ENCODE measurements at regions not wholly inside any gene's neighbourhood (a gene's known extent, or its start where the extent isn't known, plus 50 kb on each side); places are given as distances from the start of the nearest gene placed in this dataset.

DNA sequence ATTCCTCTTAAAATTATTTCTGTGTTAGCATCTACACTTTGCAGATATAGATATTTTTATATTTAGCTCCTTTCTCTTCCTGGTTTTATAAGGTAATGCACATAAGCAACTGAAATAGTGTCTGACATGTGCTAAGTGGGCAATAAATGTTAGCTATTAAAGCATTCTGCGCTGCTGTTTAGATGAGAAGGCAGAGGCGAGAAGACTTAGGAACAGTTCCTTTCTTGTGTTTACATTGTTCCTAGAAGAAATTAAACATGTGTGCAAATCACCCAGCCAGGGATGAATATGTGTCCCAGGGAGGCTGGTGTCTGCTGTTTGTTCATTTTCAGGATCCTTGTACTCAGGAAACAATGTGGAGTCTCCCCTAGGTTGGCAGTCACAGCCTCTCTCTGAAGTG lies 292.3 kb downstream of the PMP22 start:
- TF ChIP-seq MAX (IDR thresholded peaks at IDR 0.05; ENCODE audit: low read depth, low read length): no peak
- TF ChIP-seq CTCF (IDR thresholded peaks at IDR 0.05; ENCODE audit: low read depth, low read length): no peak

All from NB4 (cell line).